ENCODE measurements at regions not wholly inside any gene's neighbourhood (a gene's known extent, or its start where the extent isn't known, plus 50 kb on each side); places are given as distances from the start of the nearest gene placed in this dataset.

DNA sequence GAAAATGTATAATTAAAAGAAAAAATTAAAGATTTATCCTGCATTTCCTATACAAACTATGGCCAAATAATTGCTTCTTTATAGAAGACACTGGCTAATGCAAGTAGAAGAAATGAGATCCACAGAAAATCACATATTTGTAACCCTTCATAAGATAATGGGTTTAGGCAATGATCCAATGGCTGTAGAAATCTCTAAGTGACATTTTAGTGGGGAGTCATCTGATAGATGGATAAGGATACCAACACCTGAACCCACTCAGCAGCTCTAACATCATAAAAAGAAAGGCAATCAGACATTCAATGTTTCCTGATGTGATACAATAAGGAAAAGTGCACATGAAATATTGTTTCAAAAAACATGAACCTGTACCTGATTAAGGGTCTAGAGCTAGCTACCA lies 297.5 kb downstream of the CXCL12 start:
- DNase-seq: no peak

DNA sequence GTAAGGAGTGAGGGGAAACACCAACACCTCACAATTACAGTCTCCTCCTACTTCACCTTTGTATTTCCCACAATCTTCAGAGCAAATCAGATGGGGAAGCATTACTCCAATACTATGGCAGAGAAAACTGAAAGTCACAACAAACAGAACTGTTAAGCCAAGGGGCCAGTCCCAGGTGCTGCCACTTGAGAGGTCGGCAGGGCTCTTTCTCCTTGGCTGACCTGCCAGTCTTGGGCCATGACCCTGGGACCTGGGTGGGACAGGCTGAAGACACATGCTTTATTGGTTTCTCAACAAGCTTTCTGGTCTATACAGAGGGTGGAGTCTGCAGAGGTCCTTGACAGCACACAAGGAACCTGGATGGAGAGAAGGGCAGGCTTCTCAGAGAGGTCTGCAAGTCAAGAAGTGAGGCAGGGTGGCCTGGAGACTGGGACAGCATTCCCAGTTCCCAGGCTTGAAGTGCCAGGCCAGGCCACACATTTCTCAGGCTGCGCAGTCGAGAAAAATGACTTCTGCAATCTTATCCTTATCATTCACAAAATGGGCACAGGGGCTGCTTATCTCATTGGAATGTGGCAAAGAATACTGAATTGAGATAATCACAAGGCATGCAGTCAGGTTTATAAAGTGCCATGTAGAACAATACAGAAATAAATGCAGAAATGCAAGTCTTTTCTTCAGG lies 301.0 kb downstream of the CXCL12 start:
- no peak for DNase-seq

DNA sequence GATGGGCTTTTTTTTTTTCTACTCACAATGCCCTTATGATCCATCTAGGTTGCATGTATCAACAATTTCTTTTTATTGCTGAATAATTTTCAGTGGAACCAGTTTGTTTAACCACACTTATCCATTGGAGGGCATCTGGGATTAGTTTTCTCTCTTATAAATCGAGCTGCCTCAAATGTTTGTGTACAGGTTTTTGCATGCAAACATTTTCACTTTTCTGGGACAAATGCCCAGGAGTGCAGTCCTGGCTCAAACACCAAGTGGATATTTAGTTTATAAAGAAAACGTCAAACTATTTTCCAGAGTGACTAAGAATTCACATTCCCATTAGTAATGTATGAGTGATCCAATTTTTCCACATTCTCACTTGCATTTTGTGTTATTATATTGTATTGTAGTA lies 313.4 kb downstream of the CXCL12 start:
- no peak for DNase-seq

DNA sequence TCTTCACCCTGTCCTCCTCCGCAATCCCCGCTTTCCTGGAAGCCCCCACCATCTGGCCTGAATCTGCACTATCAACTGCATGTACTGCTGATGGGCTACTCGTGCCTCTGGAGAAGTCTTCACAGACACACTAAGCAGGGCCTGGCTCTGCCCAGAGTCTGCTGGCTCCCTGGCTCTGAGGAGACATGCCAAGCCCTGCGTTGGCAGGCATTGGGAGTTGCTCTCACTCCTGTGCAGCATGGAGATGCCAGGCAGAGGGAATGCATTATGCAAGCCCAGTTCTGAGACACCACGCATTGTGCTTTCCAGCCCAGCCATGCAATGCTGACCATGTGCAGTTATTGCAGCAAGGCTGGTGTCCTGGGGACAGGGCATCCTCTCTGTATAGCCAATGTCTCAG lies 314.6 kb downstream of the CXCL12 start:
- DNase-seq: no peak

DNA sequence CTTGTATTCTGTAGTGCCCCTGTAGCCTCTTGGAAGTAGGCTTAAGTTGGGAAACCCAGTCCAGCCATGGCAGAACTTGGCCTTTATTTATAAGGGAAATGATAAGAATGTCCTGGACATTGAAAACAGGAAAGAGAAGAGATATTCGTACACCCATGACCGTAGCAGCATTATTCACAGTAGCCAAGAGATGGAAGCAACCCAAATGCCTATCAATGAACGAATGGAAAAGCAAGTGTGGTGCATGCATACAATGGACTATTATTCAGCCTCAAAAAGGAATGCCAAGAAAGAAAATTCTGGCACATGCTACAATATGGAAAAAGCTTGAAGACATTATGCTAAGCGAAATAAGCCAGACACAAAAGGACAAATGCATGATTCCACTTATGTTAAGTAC lies 315.3 kb downstream of the CXCL12 start:
- DNase-seq: no peak

DNA sequence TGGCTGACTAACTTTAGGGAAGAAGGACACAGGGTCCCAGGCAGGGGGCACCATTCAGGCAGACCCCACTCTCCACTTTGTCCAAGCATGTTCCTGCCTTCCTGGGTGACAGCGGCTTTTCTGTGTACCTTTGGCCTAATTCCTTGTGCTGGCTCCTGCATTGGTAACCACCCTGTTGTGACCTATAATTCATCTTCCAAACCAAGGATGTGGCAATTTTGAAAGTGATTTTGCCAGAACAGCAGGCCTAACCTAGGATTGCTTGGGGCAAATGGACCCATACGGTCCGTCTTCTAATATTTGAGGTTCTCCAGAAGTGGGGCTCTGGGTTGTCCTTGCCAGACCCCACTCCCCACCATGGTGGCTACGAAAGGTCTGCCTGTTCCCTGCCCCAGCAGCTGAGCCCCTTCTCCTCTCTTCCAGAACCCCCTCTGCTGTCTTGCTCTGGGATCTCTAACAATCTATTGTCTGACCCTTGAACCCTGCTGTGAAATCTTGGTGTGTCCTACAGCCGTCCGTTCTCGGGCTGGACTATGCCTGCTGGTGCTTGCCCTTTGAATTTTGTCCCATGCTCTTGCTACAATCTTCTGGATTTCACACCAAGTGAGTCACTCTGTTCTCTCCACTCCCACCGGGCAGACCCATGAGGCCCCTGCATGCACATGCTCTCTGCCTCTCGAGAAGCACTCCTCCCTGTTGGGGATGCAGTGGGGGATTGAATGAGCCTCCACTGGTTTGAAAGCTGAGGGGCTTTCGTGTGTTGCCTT lies 316.0 kb downstream of the CXCL12 start:
- DNase-seq: no peak

DNA sequence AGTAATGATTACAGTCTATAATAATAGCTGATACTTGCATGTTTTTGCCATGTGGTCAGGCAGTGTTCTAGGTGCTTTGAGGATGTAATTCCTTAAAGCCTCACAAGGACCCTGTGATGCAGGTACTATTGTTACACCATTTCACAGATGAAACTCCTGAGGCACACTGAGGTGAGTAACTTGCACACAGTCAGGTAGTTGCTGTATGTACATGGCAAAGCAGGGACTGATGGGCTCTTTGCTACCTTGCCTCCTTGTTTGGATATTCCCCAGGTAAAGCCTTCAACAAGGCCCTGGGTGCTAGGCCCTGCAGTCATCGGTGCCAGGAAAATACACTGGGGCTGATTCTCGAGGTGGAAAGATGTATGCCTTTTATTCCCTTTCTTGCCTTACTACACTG lies 317.5 kb downstream of the CXCL12 start:
- no peak for DNase-seq

DNA sequence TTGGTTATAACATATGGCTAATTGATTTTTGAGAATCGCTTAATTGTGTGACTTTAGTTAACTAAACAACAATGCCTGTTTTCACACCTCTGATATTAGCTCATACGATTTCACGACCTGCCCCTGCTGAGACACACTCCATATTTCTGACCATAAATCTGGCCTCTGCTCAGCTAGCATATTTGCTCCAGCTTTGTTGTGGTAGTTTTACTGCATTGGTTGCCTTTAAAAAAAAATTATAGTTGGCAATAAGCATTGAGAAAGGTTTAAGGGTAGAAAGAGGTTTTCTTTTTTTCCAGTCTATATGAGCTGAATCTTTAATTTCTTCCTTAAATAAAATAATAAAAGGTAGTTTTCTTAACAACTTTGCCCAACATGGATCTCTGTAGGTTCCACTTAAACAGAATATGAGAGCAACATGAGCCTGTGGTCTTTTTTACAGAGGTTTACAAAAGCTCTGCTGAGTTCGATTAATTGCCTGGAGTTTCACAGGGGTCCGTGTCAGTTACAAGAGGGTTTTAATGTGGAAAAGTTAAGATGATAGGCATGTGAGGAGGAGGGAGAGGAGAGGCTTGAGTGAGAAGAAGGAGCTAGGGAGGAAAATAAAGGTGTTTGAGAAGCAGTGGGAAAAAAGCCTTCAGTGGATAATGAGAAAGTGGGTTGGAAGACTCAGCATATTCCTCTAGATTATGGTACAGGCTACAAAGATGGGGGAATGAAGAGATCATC lies 318.2 kb downstream of the CXCL12 start:
- no peak for DNase-seq

DNA sequence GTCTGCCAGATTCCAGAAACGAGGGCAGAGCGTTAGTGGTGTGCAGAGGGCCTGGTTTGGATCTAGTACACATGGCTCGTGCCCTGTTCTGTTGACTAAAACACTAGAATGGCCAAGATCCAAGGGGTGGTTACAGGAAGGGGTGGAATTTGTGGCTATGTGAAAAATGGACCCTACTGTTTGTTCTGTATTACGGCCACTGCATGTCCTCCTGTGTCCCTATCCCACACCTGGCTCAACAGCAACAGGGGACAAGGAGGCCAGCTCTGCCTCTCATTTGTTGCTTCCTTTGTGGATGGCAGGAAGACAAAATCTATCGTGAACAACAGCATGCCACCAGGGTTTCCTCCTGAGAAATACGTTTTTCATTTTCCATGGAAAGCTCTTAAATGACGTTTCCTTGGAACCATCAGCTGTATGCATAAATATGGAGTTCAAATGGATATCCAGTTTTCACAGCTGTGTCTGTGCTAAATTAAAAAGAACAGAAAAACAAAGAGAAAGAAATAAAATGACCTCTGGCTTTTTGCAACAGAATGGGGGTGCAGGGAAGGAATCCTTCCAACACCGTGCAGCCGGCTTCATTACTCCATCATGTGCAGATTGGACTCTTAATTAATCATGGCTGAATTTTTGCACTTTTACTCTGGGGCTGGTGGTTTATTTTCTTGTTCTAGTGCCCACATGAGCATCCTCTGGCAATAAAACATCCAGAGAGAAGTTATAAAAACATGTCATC lies 318.9 kb downstream of the CXCL12 start:
- DNase-seq: no peak

DNA sequence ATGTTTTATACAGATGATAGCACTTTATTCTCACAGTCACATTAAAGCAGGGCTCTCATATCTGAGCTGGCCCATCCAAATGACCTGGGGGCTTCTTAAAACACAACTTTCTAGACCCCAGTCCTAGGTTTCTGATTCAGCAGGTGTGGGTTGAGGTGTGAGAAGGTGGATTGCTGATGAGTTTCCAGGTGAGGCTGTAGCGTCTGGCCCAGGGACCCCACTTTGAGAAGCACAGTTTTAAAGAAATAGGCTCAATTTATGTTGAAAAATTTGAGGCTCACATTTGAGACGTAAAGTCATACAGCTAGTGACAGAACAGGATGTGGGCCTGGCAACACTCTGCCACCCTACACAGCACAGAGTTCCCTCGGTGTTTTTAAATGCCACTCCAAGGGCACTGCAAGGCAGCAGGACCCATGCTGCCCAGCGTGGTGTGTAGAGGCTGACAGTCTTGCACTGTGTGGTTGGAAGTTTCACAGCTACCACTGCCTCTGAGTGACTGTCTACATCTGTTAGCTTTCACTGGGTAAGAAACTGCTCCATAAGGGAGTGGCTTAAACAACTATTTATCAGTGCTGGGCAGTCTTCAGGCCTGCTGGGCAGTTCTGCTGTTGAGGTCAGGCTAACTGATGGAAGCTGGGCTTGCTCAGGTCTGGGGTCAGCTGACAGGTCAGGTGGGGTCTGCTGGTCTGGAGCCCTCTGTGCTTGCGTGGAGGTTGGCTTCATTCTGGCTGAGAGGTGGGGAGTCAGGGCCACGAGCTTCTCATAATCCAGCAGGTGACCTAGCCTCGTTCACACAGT lies 319.7 kb downstream of the CXCL12 start:
- DNase-seq: no peak

DNA sequence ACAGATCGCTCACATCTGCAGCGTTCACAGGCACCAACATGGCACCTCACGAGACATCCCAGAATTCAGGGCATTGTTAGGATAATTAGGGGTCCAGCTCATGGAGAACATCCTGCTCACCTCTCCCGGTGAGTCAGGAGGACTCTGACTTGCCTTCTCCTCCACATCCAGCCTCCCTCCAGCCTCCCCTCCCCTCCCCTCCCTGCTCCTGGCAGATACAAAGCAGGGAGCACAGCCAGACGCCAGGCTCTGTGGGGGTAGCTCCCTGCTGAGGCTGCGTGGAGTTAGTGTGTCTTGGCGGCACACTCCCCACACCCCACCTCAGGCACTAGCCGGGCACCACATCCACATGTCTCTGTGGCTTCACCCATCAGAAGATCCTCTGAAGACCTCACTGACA lies 320.6 kb downstream of the CXCL12 start:
- DNase-seq: no peak

DNA sequence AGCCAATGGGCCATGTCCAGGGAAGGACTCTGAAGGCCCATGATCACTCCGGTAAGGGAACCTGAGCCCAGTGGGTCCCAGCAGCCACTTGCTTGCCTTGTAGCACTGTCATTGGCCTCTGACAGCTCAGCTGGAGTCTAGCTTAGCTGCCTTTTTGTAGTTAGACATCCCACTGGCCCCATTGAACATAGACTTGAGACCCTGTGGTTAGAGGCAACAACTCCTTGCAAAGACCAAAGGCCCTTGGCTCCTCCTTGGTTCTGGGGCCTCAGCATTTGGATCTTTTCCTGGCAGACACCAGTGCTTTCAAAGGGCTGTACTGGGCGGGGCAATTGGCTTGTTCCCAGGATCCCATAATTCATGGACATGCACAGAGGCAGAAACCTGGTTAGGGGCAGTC lies 321.2 kb downstream of the CXCL12 start:
- DNase-seq: no peak

DNA sequence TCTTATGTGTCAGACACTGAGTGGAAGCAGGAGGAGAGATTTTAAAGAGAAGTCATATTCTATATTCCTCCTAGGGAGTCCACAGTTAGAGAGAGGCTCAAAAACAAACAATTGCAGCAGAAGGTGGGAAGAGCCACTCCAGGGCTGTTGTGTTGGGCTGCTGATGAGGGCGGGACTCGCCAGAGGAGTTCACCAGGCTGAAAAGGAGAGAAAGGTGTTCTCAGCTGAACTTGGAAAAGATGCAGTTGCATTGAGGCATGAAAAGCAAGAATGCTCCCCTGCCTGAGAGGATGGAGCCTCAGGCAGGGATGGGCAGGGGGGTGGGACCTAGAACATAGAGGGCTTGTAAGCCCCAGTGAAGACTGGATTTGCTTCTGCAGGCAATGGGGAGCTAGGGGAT lies 324.2 kb downstream of the CXCL12 start:
- DNase-seq: no peak

DNA sequence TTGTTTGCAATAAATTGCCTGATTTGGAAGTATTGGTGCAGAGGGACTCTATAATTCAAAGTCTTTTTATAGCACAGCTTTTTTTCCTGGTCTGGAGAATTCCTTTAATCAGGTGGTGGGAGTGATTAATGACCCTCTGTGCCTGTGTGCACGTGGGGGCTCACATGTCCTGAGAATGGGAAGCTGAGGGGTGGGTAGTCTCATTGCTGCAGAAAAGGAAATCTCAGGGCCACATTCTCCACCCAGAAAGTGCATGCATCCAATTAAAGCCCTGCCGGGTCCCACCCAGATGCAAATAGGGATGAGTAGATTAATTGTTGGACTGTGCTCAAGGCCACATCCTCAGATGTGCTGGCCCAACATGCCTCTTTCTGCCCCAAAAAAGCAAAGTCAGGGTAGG lies 324.7 kb downstream of the CXCL12 start:
- DNase-seq: no peak

DNA sequence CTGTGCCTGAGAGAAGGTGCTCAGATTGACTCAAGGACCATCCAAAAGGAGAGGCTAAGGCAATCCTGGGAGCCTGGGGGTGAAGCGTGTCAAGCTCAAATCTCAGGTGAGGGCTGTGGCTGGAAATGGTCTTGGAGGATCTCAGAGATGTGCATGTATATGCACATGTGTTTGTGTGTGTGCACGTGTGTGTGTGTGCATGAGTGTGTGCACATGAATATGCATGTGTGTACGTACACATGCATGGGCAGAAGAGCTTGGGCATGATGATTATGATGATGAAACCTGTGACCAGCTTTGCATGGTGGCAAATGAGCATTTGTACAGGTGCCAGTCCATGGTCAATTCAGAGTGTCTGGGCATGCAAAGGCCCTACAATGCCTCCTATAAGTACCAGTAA lies 326.6 kb downstream of the CXCL12 start:
- DNase-seq: no peak

DNA sequence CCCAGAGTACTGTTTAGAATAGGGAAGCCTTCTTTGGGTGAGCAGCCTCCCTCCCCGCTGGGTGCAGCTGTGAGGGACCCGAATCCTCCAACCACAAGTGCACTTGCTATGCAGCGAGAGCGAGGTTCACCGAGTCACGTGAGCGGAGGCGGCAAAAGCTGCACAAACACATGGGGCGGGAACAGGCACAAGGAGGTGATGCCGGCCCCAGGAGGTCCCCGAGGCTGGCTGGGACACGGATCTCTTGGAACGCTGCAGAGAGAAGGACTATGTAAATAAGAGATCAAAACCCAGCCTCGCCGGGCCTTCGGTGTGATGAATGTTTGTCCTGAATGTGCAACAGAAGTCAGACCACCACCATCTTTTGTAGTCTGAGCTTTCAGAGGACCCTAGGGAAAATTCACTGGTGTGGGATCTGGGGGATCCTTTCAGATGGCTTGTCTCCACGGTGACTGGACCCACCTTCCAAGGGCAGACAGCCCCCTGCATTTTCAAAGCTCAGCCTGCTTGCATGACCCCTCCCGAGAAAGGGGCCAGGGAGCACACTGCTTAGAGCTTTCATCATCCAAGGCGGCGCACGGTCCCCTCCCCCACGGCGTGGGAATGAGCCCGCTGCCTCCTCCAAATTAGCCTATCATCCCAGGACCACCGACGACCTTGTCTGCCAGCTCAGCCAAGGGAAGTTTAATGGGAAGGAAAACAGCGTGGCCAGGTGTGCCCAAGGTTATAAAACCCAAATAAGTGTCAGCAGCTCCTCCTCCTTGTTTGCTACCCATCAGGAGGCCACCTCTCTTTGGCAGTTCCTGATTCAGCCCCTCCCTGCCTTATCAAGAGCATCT lies 327.7 kb downstream of the CXCL12 start:
- DNase-seq: no peak

DNA sequence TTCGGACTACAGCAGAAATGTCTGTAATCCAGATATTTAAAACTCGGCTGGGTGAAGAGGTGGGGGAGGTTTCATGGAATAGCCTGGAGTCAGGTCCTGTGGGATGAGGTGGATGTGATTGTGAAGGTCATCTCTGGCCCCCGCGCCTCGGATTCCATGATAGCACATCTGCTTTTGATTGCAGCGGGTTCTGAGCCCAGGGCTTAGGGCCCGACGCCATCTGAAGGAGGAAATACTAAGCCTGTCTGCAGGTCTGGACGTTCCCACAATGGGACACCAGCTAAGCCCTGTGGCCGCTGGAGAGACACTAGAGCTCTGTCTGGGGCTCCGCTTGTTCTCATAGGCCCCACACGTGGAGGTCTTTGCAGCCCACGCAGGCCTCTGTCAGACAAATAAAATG lies 328.7 kb downstream of the CXCL12 start:
- DNase-seq: no peak

DNA sequence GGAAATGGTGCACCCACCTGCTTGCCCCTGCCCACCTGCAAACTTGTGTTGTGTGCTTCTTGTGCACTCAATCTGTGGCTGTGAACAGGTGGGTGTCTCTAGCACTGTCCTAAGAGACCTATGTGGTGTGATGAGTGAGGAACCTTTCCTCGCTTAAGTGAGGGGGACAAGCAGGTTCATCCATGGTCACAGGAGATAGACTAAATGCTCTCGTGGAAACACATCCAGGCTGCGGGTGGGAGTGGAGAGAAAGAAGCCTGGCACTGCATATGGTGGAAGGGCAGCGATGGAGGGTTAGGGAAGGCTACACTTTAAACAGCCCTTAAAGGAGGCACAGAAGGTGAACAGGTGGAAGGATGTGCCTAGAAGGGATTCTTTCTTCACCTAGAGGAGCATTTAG lies 330.9 kb downstream of the CXCL12 start:
- no peak for DNase-seq

DNA sequence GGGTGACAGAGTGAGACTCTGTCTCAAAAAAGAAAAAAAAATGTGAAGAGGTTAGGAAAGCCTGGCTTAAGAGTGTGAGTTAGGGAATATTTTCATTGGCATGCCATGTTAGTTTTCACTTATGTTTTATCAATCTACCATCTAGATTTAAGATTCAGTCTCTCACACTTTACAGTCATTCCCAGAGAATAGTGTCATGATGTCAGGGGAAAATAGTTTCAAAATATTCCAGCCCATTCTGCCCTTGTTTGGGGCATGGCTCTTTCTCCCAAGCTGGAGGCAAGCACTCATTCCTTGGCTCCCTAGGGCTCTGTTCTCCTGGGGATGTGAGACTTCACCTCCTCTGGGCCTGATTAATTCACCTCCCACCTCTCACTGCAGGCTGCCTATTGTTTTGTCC lies 331.5 kb downstream of the CXCL12 start:
- no peak for DNase-seq

DNA sequence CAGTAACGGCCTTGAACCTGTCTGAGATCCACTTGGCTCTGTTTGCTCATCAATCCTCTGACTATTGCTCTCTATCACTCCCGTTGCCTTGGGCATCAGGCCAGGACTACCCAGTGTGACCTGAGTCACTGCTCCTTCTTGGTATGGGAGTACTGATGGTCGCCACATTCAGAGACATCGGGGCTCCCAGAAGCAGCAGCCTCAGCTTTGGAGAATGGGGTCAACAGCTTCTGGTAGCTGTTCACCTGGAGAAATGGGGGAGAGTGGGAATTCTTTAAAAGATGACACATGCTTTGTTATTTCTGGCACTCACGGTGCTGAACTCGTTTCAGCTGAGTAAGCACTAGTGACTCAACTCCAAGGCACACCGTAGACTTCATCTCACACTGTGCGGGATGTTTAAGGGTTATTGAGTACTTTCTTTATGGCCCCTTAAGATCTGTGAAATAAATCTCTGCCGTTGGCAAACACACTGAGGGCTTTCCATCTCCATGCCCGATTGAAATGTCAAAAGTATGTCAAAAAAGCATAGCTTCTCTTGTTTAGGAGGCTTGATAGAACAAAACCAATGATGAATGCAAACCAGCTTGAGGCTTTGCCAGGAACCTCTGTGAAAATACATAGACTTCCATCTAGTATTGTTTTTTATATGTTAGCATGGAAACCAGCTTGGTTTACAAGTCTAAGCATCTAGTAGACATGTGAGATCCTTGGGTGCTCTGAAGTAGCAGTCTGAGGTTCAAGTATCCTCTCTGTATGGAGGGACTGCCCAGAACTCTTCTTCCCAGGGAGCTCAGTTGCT lies 333.1 kb downstream of the CXCL12 start:
- DNase-seq: no peak

DNA sequence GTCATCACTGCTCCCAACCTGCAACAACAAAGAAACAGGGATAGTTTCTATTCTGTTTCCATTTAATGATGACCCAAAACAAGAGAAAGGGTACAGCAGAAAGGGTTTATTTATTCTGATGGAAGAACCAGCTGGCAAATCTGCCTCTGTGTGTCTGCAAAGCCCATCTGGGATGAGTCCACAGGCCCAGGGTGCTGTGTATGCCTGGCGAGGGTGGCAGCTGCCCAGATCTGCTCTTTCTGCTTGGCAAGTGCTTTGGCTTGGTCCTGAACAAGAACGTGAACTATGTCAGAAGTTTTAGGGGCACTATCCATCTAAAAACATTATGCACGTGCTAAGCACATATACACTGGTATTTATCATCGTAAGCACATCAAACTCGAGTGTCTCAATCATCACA lies 333.8 kb downstream of the CXCL12 start:
- no peak for DNase-seq

All from stimulated activated CD4-positive, alpha-beta T cell treated with anti-CD3 and anti-CD28 coated beads, Interleukin-1b, Interleukin-23, amount 100 ng/mL, for 48 hours (primary cell).